Fibroblast of pulmonary artery (primary cell): ENCODE measurements at regions not wholly inside any gene's neighbourhood (a gene's known extent, or its start where the extent isn't known, plus 50 kb on each side); places are given as distances from the start of the nearest gene placed in this dataset.
A peak's percentile ranks its signal among the peaks of the same experiment; 100 is the strongest.

ENCODE experiments used
- DNase-seq: peaks from one replicate; pipeline ENCODE4 v3.0.0-alpha.2; 2010; ENCODE audit warnings: low read depth
- H3K4me3 ChIP-seq: replicated peaks from 2 replicates; pipeline ENCODE4 v1.5.1; 2011; ENCODE audit warnings: low read depth, mild to moderate bottlenecking, control low read depth, low read length, moderate library complexity
- TF ChIP-seq, protein P1 (sequence below): IDR thresholded peaks from 2 replicates; pipeline ENCODE4 v1.5.1; 2011; ENCODE audit warnings: mild to moderate bottlenecking, control low read depth, low read length, inconsistent platforms; ENCODE audit errors: missing control alignments

DNA sequence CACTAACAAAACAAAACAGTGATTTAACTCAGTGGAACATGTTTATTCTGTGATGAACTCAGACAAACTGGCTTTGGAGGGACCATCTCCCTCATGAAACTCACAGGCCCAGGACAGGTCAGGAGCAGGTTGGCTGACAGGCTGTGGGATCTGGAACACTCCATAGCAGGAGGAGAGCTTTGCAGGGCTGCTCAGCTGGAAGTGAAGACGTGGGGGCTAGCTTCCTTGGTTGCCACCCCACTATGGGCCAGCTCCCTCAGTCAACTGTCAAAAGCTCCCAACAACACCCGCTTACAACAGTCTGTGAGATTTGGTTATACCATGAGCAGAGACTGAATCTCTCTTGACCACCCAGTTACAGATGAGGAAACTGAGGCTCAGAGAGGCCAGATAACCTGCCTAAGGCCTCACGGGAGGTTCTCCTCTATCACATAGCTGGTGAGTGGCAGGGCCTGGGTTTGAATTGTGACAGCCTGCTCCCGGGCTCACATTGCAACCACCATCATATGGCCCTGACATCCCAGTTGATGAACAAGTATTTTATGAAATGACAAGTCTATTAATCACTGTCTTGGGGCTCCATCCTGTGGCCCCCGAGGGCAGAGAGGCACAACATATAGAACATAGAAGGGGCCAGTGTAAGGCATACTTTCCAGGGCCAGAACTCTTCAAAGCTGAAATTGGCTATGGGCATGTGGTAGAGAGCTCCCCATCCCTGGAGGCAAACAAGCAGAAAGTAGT, 473.4 kb downstream of the MN1 start:
- TF ChIP-seq, protein P1, sequence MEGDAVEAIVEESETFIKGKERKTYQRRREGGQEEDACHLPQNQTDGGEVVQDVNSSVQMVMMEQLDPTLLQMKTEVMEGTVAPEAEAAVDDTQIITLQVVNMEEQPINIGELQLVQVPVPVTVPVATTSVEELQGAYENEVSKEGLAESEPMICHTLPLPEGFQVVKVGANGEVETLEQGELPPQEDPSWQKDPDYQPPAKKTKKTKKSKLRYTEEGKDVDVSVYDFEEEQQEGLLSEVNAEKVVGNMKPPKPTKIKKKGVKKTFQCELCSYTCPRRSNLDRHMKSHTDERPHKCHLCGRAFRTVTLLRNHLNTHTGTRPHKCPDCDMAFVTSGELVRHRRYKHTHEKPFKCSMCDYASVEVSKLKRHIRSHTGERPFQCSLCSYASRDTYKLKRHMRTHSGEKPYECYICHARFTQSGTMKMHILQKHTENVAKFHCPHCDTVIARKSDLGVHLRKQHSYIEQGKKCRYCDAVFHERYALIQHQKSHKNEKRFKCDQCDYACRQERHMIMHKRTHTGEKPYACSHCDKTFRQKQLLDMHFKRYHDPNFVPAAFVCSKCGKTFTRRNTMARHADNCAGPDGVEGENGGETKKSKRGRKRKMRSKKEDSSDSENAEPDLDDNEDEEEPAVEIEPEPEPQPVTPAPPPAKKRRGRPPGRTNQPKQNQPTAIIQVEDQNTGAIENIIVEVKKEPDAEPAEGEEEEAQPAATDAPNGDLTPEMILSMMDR: no peak
- no peak overlapping the region for H3K4me3 ChIP-seq
- no peak for DNase-seq

DNA sequence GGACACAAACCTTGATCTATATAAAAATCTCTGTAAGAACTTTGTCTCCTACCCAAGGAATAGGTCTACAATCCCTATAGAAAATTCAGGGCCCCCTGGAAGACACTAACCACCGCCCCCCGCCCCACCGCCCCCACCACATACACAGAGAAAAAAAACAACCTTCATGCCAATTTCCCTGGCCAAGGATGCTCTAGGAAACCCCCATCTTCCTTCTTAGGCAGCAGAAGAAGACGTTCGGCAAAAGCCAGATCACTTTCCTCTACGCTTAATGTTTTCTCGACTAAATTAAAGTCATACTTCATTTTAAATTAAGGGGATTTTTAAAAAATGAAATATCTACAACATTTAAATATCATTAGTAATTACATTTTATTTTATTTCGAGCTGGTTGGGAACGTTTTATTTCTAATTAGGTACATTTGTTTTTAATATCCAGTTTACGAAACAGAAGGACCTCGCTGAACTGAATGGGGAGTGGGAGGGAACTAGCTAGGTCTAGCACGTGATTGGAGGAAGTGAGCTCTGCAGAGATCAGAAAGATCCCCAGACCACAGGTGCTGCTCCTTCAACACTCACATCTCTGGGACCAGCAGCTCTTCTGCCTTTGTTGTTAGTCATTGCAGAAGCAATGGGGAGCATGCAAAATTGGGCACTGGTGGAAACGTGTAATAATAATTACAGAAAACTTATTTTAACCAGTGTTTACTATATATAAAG, 472.3 kb downstream of the MN1 start:
- DNase-seq: no peak
- TF ChIP-seq, protein P1: no peak
- no peak overlapping the region for H3K4me3 ChIP-seq

GRCh38 chr22:27329966-27330645, 471.4 kb downstream of the MN1 start:
- DNase-seq: no peak
- TF ChIP-seq, protein P1: no peak
- no peak overlapping the region for H3K4me3 ChIP-seq

DNA sequence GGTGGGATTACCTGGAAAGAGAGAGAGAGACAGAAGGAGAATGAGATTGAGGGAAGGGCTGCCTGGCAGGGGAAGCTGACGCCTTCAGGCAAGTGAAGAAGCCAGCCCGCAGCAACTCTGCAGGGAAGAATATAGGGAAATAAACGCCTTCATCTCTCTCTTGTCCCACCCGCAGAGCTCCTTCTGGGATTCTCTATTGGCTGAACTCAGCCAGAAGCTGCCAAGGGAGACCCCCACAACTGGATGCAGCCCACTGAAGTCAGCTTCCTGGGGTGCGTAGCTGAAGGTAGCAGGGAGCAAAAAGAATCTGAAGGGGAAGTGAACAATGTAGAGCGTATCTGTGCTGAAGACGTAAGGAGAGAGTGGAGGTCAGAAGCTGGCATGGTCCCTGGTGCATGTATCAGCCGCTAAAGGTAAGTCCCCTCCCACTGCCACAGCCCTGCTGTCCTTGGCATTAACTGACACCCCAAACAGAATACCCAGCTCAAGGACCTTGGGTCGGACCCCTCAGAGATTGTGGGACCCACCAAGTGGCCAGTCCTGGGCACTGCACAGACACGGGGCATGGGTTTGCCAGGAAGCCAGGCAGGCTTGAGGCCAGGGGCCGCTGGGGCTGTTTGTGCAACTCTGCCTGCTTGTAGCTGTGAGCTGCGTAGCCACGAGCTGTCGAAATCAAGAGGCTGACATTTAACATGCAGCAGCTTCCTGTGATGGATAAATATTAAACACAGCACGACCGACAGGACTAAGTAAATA, 469.9 kb downstream of the MN1 start:
- TF ChIP-seq, protein P1: peak; percentile 69
- peak; percentile 84 for DNase-seq
- no peak overlapping the region for H3K4me3 ChIP-seq

GRCh38 chr22:27335102-27335660, 466.4 kb downstream of the MN1 start:
- TF ChIP-seq, protein P1: no peak
- no peak for DNase-seq
- no peak overlapping the region for H3K4me3 ChIP-seq
